GM20000 (cell line): ENCODE measurements at regions not wholly inside any gene's neighbourhood (a gene's known extent, or its start where the extent isn't known, plus 50 kb on each side); places are given as distances from the start of the nearest gene placed in this dataset.

Source experiments
- DNase-seq: peaks from one replicate; pipeline ENCODE4 v3.0.0; 2012; ENCODE audit warnings: low spot score
- CTCF ChIP-seq: IDR thresholded peaks from 2 replicates; pipeline ENCODE4 v1.5.1; 2012; ENCODE audit warnings: mild to moderate bottlenecking, control low read depth; ENCODE audit errors: extremely low read depth, missing control alignments

GRCh38 chr12:59408431-59408830 is 187.4 kb upstream of the SLC16A7 start:
- TF ChIP-seq CTCF, result no peak
- no peak for DNase-seq

- no peak for TF ChIP-seq CTCF
- DNase-seq, result no peak
Measured at GRCh38 chr12:59407799-59408198, 188.0 kb upstream of the SLC16A7 start.

GRCh38 chr12:59405992-59406391 is 189.8 kb upstream of the SLC16A7 start:
- no peak for TF ChIP-seq CTCF
- no peak for DNase-seq

- TF ChIP-seq CTCF, result no peak
- DNase-seq, result no peak
Measured at GRCh38 chr12:59404109-59404650, 191.6 kb upstream of the SLC16A7 start.

DNA sequence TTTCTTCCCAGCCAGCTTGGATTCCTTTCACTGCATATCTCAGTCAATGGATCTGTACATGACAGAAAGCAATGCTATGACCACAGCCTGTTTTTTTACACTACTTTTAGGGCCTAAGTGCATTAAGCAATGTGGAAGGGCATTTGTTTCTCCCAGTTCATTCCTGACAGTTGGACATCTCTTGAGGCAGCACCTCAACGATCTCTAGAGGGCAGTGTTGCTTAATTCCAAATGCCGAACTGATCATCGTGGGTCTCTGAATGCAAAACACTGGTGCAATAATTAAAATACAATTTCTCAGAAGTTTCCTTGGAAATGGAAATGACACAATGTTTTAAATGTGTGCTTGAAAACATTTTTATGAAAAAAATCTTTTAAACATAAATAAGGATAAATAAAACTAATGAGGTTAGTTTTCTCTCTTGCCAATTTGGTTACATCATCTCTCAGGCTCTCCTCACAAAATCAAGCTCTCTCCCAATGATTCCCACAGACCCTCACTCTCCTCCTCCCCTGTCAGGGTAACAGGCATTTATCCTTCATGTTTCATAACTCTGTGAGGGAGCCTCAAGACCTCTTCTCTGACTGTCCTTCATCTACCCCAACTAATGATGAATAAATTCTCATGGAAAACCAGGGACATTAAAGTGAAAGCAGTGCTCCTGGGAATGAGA is 192.4 kb upstream of the SLC16A7 start:
- peak; percentile 28 for DNase-seq
- TF ChIP-seq CTCF, result peak; percentile 61

DNA sequence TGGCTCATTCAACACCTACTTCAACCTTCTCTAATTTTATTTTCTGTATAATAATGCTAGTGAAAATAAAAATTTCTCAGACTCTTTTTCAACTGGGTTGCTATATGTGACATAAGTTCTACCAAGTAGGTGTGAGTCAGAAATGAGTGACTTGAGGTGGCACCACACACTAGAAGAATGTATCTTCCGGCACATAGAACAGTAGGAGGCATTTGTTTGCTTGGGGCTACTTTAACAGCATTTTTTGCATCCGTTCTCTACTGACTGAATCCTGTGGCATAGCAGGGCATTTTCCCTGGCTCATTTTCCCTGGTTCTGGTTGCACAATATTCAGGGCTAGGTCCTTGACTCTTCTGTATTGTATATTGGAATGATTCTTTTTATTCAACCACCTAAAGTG is 194.0 kb upstream of the SLC16A7 start:
- DNase-seq, result no peak
- TF ChIP-seq CTCF, result no peak

GRCh38 chr12:59398164-59398563 is 197.7 kb upstream of the SLC16A7 start:
- no peak for DNase-seq
- TF ChIP-seq CTCF, result no peak
